ENCODE measurements at regions not wholly inside any gene's neighbourhood (a gene's known extent, or its start where the extent isn't known, plus 50 kb on each side); places are given as distances from the start of the nearest gene placed in this dataset.
"Not testable (repeated sequence)": the region's sequence is repeated elsewhere in the genome, so short reads cannot be mapped to it uniquely, and the experiment has no call there.

DNA sequence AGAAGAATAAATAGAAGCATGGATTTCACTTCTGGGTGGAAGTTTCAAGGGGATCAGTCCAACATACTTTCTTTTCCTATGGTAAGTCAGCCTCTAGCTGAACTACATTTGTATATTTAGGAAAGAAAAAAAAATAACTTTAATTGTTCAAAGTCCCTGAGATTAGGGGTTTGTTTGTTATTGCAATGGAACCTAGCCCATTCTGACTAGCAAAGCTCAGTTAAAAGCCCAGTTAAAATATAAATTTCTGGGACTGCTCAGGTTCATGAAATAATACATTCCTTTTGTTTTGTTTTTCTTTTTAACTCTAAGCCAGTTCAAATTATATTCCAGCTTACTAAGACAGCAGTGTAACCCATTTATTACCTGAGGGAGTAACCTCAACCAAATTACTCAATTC lies 2069.6 kb upstream of the CELF4 start:
- no peak for DNase-seq (ENCODE audit: low read depth in 2 of 2)

DNA sequence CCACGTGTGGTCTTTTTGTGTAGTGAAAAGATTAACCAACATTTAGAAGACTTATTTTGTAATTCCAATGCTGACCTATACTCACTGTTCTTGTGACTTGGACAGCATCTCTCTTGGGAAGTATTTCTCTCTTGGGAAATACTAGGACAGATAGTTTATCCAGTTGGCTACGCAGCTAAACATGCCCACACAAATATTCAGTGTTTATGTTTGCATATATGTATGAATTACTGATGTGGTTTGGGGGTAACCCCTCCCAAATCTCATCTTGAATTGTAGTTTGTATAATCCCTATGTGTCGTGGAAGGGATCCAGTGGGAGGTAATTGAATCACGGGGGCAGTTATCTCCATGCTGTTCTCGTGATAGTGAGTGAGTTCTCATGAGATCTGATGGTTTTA lies 2062.3 kb upstream of the CELF4 start:
- no peak for DNase-seq (ENCODE audit: low read depth in 2 of 2)

GRCh38 chr18:39624961-39625360 lies 2059.4 kb upstream of the CELF4 start:
- no peak for DNase-seq (ENCODE audit: low read depth in 2 of 2)

DNA sequence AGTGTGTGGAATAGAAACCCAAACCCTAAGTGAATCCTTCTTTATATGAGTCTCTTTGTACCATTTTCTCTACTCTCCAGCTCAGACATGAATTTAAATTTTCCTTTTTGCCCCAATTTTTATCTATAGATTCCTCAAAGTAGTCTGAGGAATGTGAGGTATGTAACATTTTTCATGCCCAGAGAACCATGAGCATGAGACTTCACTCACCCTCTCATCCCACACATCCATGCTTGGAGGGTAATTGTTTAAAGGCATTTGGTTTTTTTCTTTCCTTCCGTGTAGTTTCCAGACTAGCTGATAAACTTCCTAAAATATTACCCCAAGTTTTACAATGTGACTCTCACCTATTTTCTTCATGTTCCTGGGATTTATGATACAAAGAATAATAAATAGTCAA lies 2056.8 kb upstream of the CELF4 start:
- no peak for DNase-seq (ENCODE audit: low read depth in 2 of 2)

- no peak for DNase-seq (ENCODE audit: low read depth in 2 of 2)
Observed at GRCh38 chr18:39620551-39621168, 2055.1 kb upstream of the CELF4 start.

GRCh38 chr18:39618265-39619003 lies 2052.8 kb upstream of the CELF4 start:
- no peak for DNase-seq (ENCODE audit: low read depth in 2 of 2)

- DNase-seq (ENCODE audit: low read depth in 2 of 2) = no peak
Observed at GRCh38 chr18:39611381-39612100, 2045.9 kb upstream of the CELF4 start.

GRCh38 chr18:39607034-39607433 lies 2041.4 kb upstream of the CELF4 start:
- DNase-seq (ENCODE audit: low read depth in 2 of 2) = no peak

GRCh38 chr18:39604836-39605235 lies 2039.2 kb upstream of the CELF4 start:
- no peak for DNase-seq (ENCODE audit: low read depth in 2 of 2)

DNA sequence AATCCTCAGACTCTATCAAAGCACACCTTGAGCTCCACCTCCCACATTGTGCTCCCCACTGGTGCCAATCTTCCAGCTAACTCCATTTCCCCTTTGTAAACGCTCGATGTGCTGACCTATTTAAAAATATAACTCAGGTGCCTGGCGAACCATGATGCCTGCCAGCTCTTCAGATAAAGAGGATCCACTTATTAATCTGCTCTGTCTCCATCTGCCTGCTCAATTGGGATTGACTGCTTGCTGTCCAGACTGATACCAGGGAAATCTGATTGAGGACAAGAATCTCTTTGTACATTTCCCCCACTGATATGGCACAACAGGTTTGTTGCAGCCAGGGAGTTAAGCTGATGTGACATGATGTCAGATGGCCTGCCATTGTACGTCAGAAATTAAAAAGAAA lies 2036.5 kb upstream of the CELF4 start:
- no peak for DNase-seq (ENCODE audit: low read depth in 2 of 2)

GRCh38 chr18:39600894-39601293 lies 2035.3 kb upstream of the CELF4 start:
- no peak for DNase-seq (ENCODE audit: low read depth in 2 of 2)

- DNase-seq (ENCODE audit: low read depth in 2 of 2) = no peak
Observed at GRCh38 chr18:39599251-39599650, 2033.7 kb upstream of the CELF4 start.

GRCh38 chr18:39596891-39597290 lies 2031.3 kb upstream of the CELF4 start:
- no peak for DNase-seq (ENCODE audit: low read depth in 2 of 2)

- DNase-seq (ENCODE audit: low read depth in 2 of 2) = no peak
Observed at GRCh38 chr18:39596221-39596620, 2030.6 kb upstream of the CELF4 start.

DNA sequence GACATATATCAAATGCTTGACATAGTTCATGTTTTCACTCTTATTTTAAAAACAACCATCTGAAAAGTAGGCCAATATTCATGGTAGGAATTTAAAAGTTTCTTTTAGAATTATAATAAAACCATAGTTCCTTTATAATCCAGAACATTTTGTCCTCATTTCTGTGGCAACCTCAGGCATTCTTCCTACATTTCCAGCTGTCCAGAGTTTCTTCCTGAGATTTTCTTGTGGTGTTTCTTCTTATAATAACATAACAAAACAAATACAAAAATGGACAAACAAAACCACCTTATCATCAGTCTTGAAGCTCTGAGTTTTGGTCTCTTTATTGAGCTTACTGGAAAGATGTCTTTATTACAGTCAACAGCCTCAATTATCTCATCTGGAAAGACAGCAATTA lies 2028.6 kb upstream of the CELF4 start:
- no peak for DNase-seq (ENCODE audit: low read depth in 2 of 2)

DNA sequence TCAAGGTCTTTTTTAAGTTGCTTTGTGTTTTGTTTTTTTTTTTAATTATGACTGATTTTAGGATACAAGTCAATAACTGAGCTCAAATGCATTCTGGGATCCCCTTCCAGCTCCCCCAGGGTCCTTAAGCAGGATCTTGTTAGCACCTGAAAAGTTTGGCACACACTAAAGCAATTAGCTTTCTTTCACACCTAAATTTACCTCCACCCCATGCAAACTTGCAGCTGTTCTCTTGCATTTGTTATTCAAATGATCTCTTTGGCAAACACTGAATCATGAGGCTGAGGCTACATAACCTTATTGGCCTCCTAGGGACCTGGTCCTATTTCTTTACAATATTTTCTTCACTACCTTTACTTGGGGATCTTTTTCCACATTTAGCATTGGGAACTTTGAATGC lies 2026.1 kb upstream of the CELF4 start:
- no peak for DNase-seq (ENCODE audit: low read depth in 2 of 2)

DNA sequence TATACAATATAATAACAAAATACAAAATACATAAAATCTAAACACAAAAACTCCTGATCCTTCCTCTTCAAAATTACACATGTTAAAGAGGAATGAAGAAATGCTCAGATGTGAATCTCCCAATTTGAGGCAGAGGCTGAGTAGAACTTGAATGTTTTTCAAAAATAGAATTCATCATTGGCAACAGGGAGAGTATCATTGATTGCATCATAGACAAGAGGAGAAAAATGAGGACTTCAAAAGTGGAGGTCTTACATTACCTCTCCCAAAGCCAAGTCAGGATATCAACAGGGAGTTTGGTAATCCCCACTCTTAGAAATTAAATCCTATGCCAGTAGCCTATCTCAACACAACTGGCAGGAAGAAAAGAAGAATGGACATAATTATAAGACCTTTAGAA lies 2023.9 kb upstream of the CELF4 start:
- DNase-seq (ENCODE audit: low read depth in 2 of 2) = no peak

- DNase-seq (ENCODE audit: low read depth in 2 of 2) = no peak
Observed at GRCh38 chr18:39587586-39587985, 2022.0 kb upstream of the CELF4 start.

DNA sequence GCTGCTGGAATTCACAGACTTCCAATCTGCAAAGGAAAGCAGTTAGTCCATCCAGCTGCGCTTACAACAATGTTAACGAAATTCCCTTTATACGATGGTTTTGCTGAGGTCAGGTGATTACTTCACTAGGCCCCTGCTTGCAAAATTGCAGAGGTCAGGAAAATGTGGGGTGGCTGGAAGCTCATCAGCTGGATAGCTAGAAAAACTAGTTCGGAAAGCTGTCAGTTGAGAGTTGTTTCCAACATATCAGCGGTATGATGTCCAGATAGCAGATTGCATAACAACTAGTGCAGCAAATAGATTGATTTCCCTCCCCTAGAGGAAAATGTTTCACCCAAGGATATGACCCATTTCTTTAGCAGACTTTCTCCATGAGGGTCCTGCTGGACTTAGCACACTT lies 2021.1 kb upstream of the CELF4 start:
- DNase-seq (ENCODE audit: low read depth in 2 of 2) = no peak

GRCh38 chr18:39574897-39575296 lies 2009.3 kb upstream of the CELF4 start:
- DNase-seq (ENCODE audit: low read depth in 2 of 2) = no peak

DNA sequence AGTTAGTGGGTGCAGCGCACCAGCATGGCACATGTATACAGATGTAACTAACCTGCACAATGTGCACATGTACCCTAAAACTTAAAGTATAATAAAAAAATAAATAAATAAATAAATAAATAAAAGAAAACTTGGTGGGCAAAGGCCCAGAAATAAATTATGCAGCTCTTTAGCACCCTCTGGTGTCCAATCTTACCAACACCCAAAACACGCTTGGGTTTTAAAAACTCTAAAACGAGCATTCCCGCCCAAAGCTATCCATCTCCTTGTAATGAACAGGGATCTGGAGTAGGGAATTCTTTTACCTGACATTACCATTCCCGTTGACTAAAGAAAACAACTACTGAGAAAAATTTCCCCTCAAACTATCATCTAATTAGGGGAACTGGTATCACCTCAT lies 2005.9 kb upstream of the CELF4 start:
- DNase-seq (ENCODE audit: low read depth in 2 of 2) = no peak

GRCh38 chr18:39565551-39566230 lies 2000.1 kb upstream of the CELF4 start:
- DNase-seq (ENCODE audit: low read depth in 2 of 2) = not testable (repeated sequence)

GRCh38 chr18:39564716-39565115 lies 1999.1 kb upstream of the CELF4 start:
- DNase-seq (ENCODE audit: low read depth in 2 of 2) = no peak
